Astrocyte (in vitro differentiated cells and primary cell): ENCODE measurements at regions not wholly inside any gene's neighbourhood (a gene's known extent, or its start where the extent isn't known, plus 50 kb on each side); places are given as distances from the start of the nearest gene placed in this dataset.

Experiments
- CTCF ChIP-seq: IDR thresholded peaks from 2 replicates; pipeline ENCODE4 v1.5.1; 2011; ENCODE audit warnings: low read depth, mild to moderate bottlenecking, inconsistent platforms, low read length, moderate library complexity; ENCODE audit not compliant: insufficient read depth
- EZH2 ChIP-seq: IDR thresholded peaks from 2 replicates; pipeline ENCODE4 v1.6.1; 2012; ENCODE audit warnings: mild to moderate bottlenecking, low read length, inconsistent platforms; ENCODE audit not compliant: insufficient read depth

- TF ChIP-seq CTCF (no peak), EZH2 (no peak)
Measured at GRCh38 chr12:92595663-92596062, 107.1 kb upstream of the PLEKHG7 start.
